Gastroesophageal sphincter (tissue), 4 donors: ENCODE measurements at regions not wholly inside any gene's neighbourhood (a gene's known extent, or its start where the extent isn't known, plus 50 kb on each side); places are given as distances from the start of the nearest gene placed in this dataset.

Experiments
- ATAC-seq: fragments of 150-250 bp; one replicate; pipeline ENCODE4 v1.9.1; 2016; ENCODE audit warnings: mild to moderate bottlenecking, moderate library complexity
- H3K27ac ChIP-seq, 4 donors: fragments of 200-600 bp; sonication (generic) in 3 of 4; 1 replicate in 3 of 4; 2 replicates in 1 of 4; pipeline ENCODE4 v1.5.1; 2016 to 2019
- H3K27me3 ChIP-seq: fragments of 200-600 bp; sonication (generic); one replicate; pipeline ENCODE4 v1.5.1; 2019
- H3K36me3 ChIP-seq, 2 donors: fragments of 200-600 bp; sonication (generic); one replicate each; pipeline ENCODE4 v1.5.1; 2019; ENCODE audit warnings: control low read depth in 1 of 2
- H3K4me1 ChIP-seq, 3 donors: fragments of 200-600 bp; sonication (generic); 1 replicate in 2 of 3; 2 replicates in 1 of 3; pipeline ENCODE4 v1.5.1; 2016 to 2019; ENCODE audit warnings: control low read depth in 2 of 3
- H3K4me3 ChIP-seq, 2 donors: fragments of 200-600 bp; sonication (generic); one replicate each; pipeline ENCODE4 v1.5.1; 2019; ENCODE audit warnings: mild to moderate bottlenecking in 1 of 2, moderate library complexity in 1 of 2
- H3K9me3 ChIP-seq, 3 donors: fragments of 200-600 bp; sonication (generic); one replicate each; pipeline ENCODE4 v1.5.1; 2017 to 2019; ENCODE audit warnings: control low read depth in 2 of 3
- CTCF ChIP-seq, 4 experiments: fragments of 200-600 bp in 2 of 4; fragments of 450-650 bp in 2 of 4; sonication (generic) in 1 of 4; IDR thresholded peaks; one replicate each; pipeline ENCODE4 v1.5.1; 2017 to 2019; ENCODE audit warnings: antibody characterized with exemption in 4 of 4, mild to moderate bottlenecking in 2 of 4, moderate library complexity in 2 of 4
- EP300 ChIP-seq: sonication (generic); formaldehyde crosslinking; IDR thresholded peaks from one replicate; pipeline ENCODE4 v1.6.1; 2017; ENCODE audit warnings: antibody characterized with exemption, mild to moderate bottlenecking
- POLR2A ChIP-seq, 2 donors: fragments of 450-650 bp; IDR thresholded peaks; one replicate each; pipeline ENCODE4 v1.6.1; 2017; ENCODE audit warnings: antibody characterized with exemption in 2 of 2, mild to moderate bottlenecking in 2 of 2, moderate library complexity in 1 of 2
- POLR2AphosphoS5 ChIP-seq: sonication (generic); formaldehyde crosslinking; IDR thresholded peaks from one replicate; pipeline ENCODE4 v1.6.1; 2017; ENCODE audit warnings: antibody characterized with exemption
- WGBS, 2 donors: methylation state at CpG; one replicate each; pipeline ENCODE4 v1.1.5; 2018; ENCODE audit warnings: low coverage in 1 of 2; 5-methylcytosine and 5-hydroxymethylcytosine counted together

DNA sequence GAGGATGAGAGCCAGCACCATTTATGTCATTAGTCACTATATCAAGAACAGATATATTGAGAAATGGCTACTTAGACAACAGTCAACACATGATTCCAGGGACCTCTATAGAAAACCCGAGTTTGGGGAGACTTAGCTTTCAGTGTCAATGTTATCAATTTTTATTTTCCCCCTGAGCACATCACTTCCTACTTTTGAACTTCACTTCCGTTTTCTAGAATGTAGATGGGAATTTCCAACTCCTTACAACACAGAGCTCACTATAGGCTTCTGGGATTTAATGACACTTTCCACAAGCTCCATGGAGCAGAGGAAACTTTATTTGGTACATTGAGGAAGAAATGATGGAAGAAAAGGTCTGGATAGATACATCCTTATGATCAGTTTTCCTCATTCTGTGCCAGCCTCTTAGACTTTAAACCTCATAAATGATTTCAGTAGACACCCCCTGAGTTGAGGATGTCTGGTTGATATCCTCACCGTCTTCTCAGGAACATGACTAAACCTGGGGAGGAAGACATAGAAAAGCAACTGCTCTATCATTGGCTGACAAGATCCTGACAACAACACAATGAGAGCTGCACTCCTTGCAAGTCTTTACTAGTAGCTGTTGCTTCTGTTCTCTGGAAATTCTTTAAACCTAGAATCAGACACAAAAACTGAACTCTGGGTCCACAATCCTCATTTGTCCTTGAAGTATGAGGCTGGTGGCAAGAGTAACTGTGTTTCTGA is 449.4 kb upstream of the OR4E1 start:
- H3K27me3 ChIP-seq, result no peaks in the 10 kb centered on the region
- no peak overlapping the region for H3K27ac ChIP-seq
- TF ChIP-seq POLR2A (IDR thresholded peaks at IDR 0.05) (no peak), CTCF (IDR thresholded peaks at IDR 0.05) (no peak), POLR2AphosphoS5 (no peak), EP300 (no peak)
- no peaks in the 10 kb centered on the region for H3K4me1 ChIP-seq
- 64 to 100% methylated on average over 1 to 3 of the region's 3 CpGs for WGBS, 2 donors
- no peaks in the 10 kb centered on the region for H3K9me3 ChIP-seq
- no peak overlapping the region for H3K4me3 ChIP-seq
- no peaks in the 10 kb centered on the region for H3K36me3 ChIP-seq
- ATAC-seq, result no peak

GRCh38 chr14:22122227-22122818 is 448.7 kb upstream of the OR4E1 start:
- 60 to 78% methylated on average over 1 to 4 of the region's 4 CpGs for WGBS, 2 donors
- no peaks in the 10 kb centered on the region for H3K36me3 ChIP-seq
- no peak overlapping the region for H3K27ac ChIP-seq
- no peaks in the 10 kb centered on the region for H3K9me3 ChIP-seq
- H3K4me3 ChIP-seq, result no peak overlapping the region
- ATAC-seq, result no peak
- H3K4me1 ChIP-seq, result no peaks in the 10 kb centered on the region
- no peaks in the 10 kb centered on the region for H3K27me3 ChIP-seq
- TF ChIP-seq CTCF (IDR thresholded peaks at IDR 0.05), result no peak

- H3K27me3 ChIP-seq, result no peaks in the 10 kb centered on the region
- TF ChIP-seq POLR2A (IDR thresholded peaks at IDR 0.05) (no peak), CTCF (IDR thresholded peaks at IDR 0.05) (no peak), EP300 (no peak), POLR2AphosphoS5 (no peak)
- no peak for ATAC-seq
- WGBS, 2 donors, result 36 to 43% methylated on average over 3 of the region's 3 CpGs
- H3K9me3 ChIP-seq, result no peaks in the 10 kb centered on the region
- H3K4me1 ChIP-seq, result no peaks in the 10 kb centered on the region
- H3K27ac ChIP-seq, result no peak overlapping the region
- H3K36me3 ChIP-seq, result no peaks in the 10 kb centered on the region
- H3K4me3 ChIP-seq, result no peak overlapping the region
Observed at GRCh38 chr14:22118899-22119477, 445.4 kb upstream of the OR4E1 start.

GRCh38 chr14:22113401-22113800 is 439.8 kb upstream of the OR4E1 start:
- TF ChIP-seq CTCF (IDR thresholded peaks at IDR 0.05) (no peak), EP300 (no peak), POLR2AphosphoS5 (no peak), POLR2A (IDR thresholded peaks at IDR 0.05) (no peak)
- 71 to 89% methylated on average over 3 to 8 of the region's 13 CpGs for WGBS, 2 donors
- H3K27ac ChIP-seq, result no peak overlapping the region
- H3K4me1 ChIP-seq, result no peaks in the 10 kb centered on the region
- H3K36me3 ChIP-seq, result no peaks in the 10 kb centered on the region
- ATAC-seq, result no peak
- H3K27me3 ChIP-seq, result no peaks in the 10 kb centered on the region
- no peak overlapping the region for H3K4me3 ChIP-seq
- no peaks in the 10 kb centered on the region for H3K9me3 ChIP-seq

GRCh38 chr14:22112004-22112403 is 438.4 kb upstream of the OR4E1 start:
- Histone ChIP-seq H3K36me3 (no peaks in the 10 kb centered on the region), H3K4me3 (no peak overlapping the region), H3K4me1 (no peaks in the 10 kb centered on the region), H3K9me3 (no peaks in the 10 kb centered on the region), H3K27me3 (no peaks in the 10 kb centered on the region), H3K27ac (no peak overlapping the region)
- TF ChIP-seq POLR2AphosphoS5 (no peak), CTCF (IDR thresholded peaks at IDR 0.05) (peak in 3 of 4 experiments; percentile 11 to 20 (median 18))
- no peak for ATAC-seq
- WGBS, 2 donors, result 63 to 79% methylated on average over 3 of the region's 3 CpGs
